ENCODE measurements at regions not wholly inside any gene's neighbourhood (a gene's known extent, or its start where the extent isn't known, plus 50 kb on each side); places are given as distances from the start of the nearest gene placed in this dataset.

DNA sequence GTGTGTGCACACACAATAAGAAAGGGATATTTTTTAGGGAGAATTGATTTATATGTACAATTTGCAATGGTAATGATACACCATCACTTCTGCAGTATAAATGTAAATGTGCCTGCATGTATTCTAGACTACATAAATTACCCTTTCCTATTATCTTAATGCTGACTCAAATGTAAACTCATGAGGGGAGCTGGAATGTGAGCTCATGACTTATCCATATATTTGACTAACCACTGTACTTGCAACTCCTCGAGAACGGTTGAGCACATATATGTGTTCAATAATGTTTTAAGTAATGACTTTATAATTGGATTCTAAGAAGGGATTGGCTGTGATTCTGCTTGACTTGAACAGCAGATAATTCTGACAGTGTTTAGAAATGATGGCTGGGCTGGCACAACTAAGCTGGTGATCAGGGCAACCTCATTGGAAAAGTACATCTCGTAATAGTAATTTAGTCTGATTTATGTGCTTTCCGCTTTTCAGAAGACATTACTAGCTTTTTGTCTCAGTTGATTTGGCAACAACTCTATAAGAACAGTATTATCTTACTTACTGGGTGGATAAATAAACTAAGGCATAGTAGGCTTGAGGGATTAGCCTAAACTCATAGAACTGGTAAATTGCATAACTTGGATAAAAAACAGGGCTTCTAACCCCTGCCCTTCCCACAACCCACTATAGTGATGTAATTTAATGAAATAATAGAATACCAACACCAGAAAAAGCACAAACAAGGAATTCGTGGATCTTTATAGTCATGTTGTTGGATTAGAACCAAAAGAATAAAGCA is 130.2 kb upstream of the SPEF2 start:
- DNase-seq (no peak), ATAC-seq (no peak)
- peaks cover 6% of the 10 kb centered on the region for H3K4me1 Mint-ChIP-seq
- no peaks in the 10 kb centered on the region for H3K9me3 Mint-ChIP-seq
- no peak overlapping the region for H3K27ac Mint-ChIP-seq
- H3K4me3 Mint-ChIP-seq: no peak overlapping the region
- peaks cover 17% of the 10 kb centered on the region for H3K27me3 Mint-ChIP-seq

DNA sequence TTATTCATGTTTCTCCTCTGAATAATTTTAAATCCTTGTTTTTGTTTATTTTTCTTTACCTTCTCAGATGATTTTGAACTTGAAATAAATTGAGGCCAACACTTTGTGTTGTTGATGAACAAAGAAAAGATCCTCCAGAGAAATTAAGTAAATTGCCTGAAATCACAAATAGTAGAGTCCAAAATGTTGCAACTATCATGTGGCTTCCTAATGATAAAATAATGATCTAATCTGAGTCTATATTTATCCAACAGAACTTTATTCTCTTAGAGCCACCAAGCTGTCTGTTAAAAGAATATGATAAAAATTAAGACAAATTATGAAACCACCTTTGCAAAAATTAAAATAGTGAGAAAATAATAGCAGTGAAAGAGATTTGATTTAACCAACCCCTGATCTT is 132.2 kb upstream of the SPEF2 start:
- no peak for ATAC-seq
- no peak overlapping the region for H3K4me3 Mint-ChIP-seq
- no peak overlapping the region for H3K27ac Mint-ChIP-seq
- no peaks in the 10 kb centered on the region for H3K9me3 Mint-ChIP-seq
- H3K4me1 Mint-ChIP-seq: peaks cover 6% of the 10 kb centered on the region
- DNase-seq: no peak
- peaks cover 17% of the 10 kb centered on the region for H3K27me3 Mint-ChIP-seq

DNA sequence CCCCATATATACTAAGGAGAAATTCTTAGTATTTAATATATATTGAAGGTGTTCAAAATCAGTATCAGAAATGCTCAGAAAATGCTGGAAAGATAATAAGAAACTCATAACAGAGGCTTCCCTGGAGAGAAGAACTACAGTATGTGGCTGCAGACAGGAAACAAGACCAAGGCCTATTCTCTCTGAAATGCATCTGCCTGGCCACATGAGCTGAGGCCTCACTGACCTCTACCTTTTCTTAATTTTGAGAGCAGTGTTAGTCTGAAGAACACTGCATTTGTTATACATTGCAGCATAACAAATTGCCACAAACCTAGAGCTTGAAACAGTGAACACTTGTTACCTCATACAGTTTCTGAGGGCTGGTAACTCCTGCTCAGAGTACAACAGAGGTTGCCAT is 133.4 kb upstream of the SPEF2 start:
- Mint-ChIP-seq H3K9me3 (peaks cover 1 to 3% of the 10 kb centered on the region in 2 donors), H3K4me1 (peaks cover 13% of the 10 kb centered on the region), H3K27me3 (peaks cover 9% of the 10 kb centered on the region), H3K27ac (no peak overlapping the region), H3K4me3 (no peak overlapping the region)
- ATAC-seq: no peak
- DNase-seq: no peak

DNA sequence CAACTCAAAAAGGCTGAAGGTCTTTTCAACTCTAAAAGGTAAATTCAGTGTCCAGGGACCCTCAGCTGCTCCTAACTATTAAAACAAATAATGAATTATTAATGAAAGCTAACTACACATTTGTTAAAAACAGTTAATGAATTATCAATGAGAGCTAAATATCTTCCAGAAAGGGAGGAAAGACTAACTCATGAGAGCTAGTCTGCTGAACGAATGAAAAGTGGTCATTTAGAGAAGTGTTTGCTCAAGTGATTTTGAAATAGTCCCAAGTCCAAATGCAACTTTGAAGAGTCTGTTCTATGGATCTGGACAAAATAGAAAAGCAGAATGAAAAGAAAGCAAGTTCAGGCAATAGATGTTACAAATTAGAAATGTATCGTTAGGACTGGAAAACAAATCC is 133.9 kb upstream of the SPEF2 start:
- Mint-ChIP-seq H3K4me1 (peaks cover 17% of the 10 kb centered on the region), H3K9me3 (peaks cover 3 to 6% of the 10 kb centered on the region in 2 donors), H3K27me3 (peaks cover 9% of the 10 kb centered on the region), H3K4me3 (no peak overlapping the region), H3K27ac (no peak overlapping the region)
- ATAC-seq (no peak), DNase-seq (no peak)

DNA sequence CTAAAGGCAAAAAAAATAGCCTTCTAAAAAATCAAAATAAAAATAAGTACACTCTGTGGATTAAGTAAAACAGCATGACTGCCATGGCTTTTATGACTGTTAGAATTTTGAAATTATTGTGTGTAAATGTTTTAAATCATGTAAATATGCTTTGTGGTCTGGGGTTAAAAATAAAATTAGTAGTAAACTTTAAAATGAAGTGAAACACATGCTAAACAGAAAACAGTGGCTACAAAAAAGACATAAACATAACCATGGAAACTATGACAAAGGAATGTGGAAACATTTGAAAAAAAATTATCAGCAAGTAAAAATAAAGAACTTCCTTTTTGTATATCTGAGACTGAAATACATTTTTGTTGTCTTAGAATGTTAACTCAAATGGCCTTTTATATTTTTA is 134.5 kb upstream of the SPEF2 start:
- peaks cover 3 to 6% of the 10 kb centered on the region in 2 donors for H3K9me3 Mint-ChIP-seq
- DNase-seq: no peak
- H3K4me1 Mint-ChIP-seq: peaks cover 18% of the 10 kb centered on the region
- ATAC-seq: no peak
- H3K4me3 Mint-ChIP-seq: no peak overlapping the region
- peaks cover 8% of the 10 kb centered on the region for H3K27me3 Mint-ChIP-seq
- no peak overlapping the region for H3K27ac Mint-ChIP-seq

DNA sequence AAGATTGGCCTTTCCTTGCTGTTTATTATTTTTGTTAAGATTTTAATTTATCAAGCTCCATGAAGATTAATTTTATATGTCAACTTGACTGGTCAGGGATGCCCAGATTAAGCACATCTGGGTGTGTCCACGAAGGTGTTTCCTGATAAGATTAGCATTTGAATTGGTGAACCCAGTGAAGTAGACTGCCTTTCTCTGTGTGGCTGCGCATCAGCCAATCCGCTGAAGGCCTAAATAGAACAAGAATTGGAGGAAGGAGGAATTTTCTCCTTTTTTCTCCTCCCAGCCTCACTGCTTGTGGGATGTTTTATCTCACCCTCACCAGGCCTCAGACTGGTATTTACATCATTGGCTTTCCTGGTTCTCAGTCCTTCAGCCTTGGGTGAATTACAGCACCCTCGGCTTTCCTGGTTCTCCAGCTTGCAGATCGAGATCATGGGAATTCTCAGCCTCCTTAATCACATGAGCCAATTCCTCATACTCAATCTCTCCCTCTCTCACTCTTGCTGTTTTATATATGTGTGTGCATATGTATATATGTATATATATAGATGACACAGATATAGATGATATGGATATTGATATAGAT is 135.4 kb upstream of the SPEF2 start:
- Mint-ChIP-seq H3K9me3 (peaks cover 3 to 6% of the 10 kb centered on the region in 2 donors), H3K4me3 (no peak overlapping the region), H3K4me1 (peaks cover 18% of the 10 kb centered on the region), H3K27me3 (no peaks in the 10 kb centered on the region), H3K27ac (no peak overlapping the region)
- DNase-seq (no peak), ATAC-seq (no peak)

DNA sequence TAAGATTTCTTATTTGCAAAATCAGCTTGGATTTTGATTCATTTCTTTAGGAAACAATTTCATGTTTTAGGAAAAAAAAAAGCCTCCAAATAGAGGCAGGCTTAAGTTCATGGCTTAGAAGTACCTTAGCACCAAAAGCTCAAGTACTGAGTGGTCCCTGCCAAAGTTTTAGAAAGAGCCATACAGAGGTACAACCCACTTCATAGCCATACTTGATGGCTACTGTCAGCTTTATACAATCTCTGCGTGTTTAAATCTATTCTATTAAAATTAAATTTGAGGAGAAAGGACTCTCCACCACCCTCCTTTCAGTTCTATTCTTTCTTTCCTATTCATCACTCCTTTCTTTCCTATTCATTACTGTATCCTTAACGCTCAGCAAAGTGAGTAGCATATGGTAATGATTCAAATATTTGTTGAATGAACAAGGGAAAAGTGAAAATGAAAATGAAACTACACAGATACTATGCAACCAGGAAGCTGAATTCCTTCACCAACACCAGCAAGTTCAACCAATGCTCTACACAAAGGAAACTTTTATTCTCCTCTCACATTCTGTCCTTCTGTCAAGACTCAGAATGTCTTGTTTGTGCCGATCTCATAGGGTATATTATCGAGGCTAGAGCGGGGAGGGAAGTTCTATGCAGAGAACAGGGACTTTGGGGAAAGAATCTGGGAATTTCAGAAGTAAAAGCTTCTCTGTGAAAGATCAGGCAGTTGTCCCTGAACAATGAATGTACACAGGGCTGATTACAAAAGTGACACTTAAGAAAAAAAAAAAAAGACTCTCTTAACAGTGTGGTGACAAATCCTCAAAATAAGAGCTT is 138.6 kb upstream of the SPEF2 start:
- H3K27ac Mint-ChIP-seq: peak overlapping the region; percentile 92 to 95
- H3K4me3 Mint-ChIP-seq: peak overlapping the region; percentile 56 to 70
- DNase-seq (no peak), ATAC-seq (peak; percentile 85)
- peaks cover 18% of the 10 kb centered on the region for H3K4me1 Mint-ChIP-seq
- H3K27me3 Mint-ChIP-seq: no peaks in the 10 kb centered on the region
- H3K9me3 Mint-ChIP-seq: peaks cover 3 to 6% of the 10 kb centered on the region in 2 donors

DNA sequence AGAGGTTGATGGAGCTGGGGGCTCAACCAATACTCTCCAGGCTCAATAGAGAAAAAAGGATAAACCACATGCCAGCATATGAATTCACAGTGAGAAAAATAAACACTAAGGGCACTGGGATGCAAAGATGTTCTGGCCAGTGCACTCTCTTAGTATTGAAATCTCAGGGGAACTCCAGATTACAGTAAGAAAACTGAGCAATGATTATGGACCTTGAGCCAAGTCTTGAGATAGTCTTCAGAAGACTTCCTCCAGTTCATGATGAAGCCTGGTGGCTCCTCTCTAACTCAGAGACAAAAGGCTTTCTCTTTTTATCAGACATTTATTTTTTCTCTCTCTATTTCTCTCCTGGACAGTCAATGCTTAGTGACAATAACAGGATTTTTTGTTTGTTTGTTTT is 139.8 kb upstream of the SPEF2 start:
- peaks cover 3 to 6% of the 10 kb centered on the region in 2 donors for H3K9me3 Mint-ChIP-seq
- ATAC-seq: no peak
- no peak for DNase-seq
- no peak overlapping the region for H3K4me3 Mint-ChIP-seq
- H3K27ac Mint-ChIP-seq: no peak overlapping the region
- H3K4me1 Mint-ChIP-seq: peaks cover 16% of the 10 kb centered on the region
- H3K27me3 Mint-ChIP-seq: no peaks in the 10 kb centered on the region

DNA sequence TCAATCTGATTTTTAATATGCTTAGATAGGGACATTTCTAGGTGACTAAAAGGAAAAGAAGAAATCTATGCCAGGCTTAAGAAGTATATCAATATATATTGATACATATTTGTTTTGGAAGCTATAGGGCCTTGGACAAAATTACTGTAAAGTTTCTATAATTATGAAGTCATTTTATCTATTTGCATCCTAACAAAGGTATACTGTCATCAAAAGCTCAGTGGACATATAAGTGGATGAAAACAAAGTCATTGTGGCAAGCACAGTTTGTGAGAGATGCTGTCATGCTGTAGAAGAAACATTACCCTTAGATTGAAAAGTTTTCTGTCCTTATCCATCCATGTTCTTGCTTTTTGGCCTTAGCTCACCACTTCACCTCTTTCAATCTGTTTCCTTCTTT is 140.3 kb upstream of the SPEF2 start:
- DNase-seq (no peak), ATAC-seq (no peak)
- no peak overlapping the region for H3K27ac Mint-ChIP-seq
- no peaks in the 10 kb centered on the region for H3K27me3 Mint-ChIP-seq
- no peak overlapping the region for H3K4me3 Mint-ChIP-seq
- peaks cover 3 to 6% of the 10 kb centered on the region in 2 donors for H3K9me3 Mint-ChIP-seq
- peaks cover 11% of the 10 kb centered on the region for H3K4me1 Mint-ChIP-seq

DNA sequence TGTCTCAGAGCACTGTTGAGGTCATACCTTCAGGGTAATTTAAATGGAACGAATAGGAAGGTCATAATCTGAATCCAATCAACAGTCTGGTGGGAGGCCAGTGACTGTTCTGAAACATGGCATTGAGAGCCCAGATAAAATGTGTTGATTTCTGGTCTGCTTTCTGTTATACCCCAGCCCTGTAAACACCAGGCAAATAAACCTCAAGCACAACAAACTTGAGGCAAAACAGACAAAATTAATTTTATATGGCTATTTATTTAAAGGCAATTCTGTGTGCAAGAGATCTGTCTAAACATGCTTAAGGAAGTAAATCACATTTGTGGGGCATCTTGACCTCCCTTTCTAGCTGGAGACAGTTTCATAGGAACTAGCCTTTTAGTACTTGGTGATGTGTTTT is 140.9 kb upstream of the SPEF2 start:
- DNase-seq (no peak), ATAC-seq (no peak)
- peaks cover 11% of the 10 kb centered on the region for H3K4me1 Mint-ChIP-seq
- H3K27me3 Mint-ChIP-seq: no peaks in the 10 kb centered on the region
- H3K27ac Mint-ChIP-seq: no peak overlapping the region
- H3K9me3 Mint-ChIP-seq: peaks cover 3 to 6% of the 10 kb centered on the region in 2 donors
- no peak overlapping the region for H3K4me3 Mint-ChIP-seq

DNA sequence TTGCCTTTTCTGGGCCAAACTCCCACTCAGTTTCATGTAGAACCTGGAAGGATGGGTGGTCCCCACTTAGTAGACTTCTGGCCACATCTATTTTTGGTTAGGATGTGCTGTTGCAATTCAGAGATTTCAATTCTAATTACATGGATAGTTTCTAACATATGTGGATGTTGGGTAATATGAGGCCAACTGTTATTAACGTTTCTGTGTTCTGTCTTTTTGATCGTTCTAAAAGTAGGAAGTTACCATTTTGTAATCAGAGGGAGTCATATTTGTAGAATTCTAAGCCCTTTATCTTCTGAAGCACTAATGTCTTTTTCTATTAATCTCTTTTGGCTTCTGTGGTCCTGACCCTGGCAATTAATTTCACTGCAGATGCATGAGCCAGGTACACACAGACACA is 141.6 kb upstream of the SPEF2 start:
- H3K4me1 Mint-ChIP-seq: peaks cover 11% of the 10 kb centered on the region
- H3K4me3 Mint-ChIP-seq: no peak overlapping the region
- H3K27me3 Mint-ChIP-seq: no peaks in the 10 kb centered on the region
- DNase-seq (no peak), ATAC-seq (no peak)
- peaks cover 3 to 6% of the 10 kb centered on the region in 2 donors for H3K9me3 Mint-ChIP-seq
- H3K27ac Mint-ChIP-seq: no peak overlapping the region

DNA sequence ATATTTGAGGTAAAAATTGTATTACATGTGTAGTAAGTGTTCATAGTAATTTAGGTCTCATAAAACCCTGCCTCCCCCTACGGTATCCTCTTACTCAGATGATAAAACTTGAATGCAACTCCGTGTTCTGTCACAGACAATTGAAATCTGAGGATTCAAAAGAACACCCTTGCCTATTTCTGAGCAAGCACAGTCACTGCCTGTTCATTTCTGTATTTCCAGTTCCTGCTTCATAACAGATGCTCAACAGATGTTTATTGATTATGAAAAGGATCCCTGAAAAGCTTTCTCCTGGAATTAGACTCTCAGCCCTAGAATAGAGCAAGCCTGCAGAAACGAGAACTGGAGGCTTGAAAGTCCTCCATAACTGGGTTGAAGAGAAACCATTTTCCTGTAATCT is 144.1 kb upstream of the SPEF2 start:
- H3K4me3 Mint-ChIP-seq: no peak overlapping the region
- no peaks in the 10 kb centered on the region for H3K27me3 Mint-ChIP-seq
- DNase-seq (no peak), ATAC-seq (no peak)
- no peak overlapping the region for H3K27ac Mint-ChIP-seq
- H3K9me3 Mint-ChIP-seq: no peaks in the 10 kb centered on the region
- H3K4me1 Mint-ChIP-seq: no peaks in the 10 kb centered on the region

DNA sequence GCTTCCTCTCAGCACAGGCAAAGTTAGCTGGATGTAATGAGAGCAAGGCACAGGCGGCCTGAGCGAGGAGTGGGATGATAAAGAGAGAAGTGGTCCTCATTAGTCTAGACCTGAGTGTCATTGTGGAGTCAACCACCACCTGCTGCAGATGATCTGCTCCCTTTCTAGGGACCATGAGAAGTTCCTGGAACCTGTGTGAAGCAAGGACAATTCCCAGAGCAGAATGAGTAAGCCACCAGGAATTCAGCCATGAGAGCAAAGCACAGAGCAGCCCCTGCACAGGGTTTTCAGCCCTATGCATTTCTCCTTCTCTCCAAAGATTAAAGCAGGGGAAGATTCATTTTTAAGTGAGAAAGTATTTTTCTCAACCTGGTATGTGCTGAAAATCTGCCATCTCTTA is 146.8 kb upstream of the SPEF2 start:
- DNase-seq (no peak), ATAC-seq (no peak)
- no peak overlapping the region for H3K27ac Mint-ChIP-seq
- no peaks in the 10 kb centered on the region for H3K27me3 Mint-ChIP-seq
- H3K9me3 Mint-ChIP-seq: no peaks in the 10 kb centered on the region
- H3K4me3 Mint-ChIP-seq: no peak overlapping the region
- H3K4me1 Mint-ChIP-seq: no peaks in the 10 kb centered on the region

DNA sequence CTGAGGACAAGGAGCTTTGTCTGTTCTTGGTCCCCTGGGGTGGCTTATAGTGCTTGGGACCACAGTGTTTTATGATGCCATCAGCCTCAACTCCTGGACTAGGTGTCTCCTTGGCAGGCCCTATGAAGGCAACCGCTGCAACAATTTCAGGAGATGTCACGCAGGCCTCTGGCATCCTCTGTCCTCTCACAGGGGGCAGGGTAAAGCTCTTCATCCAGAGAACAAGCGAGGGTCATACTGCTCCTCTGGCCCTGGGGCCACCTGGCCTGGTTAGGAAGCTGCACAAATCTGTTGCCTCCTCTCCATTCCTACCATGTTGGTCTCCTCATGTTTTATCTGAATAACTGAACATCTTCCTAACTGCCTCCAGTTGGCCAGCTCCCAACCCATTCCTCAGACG is 148.9 kb upstream of the SPEF2 start:
- no peak overlapping the region for H3K4me3 Mint-ChIP-seq
- H3K27ac Mint-ChIP-seq: no peak overlapping the region
- ATAC-seq (no peak), DNase-seq (no peak)
- H3K27me3 Mint-ChIP-seq: no peaks in the 10 kb centered on the region
- H3K9me3 Mint-ChIP-seq: no peaks in the 10 kb centered on the region
- H3K4me1 Mint-ChIP-seq: no peaks in the 10 kb centered on the region

DNA sequence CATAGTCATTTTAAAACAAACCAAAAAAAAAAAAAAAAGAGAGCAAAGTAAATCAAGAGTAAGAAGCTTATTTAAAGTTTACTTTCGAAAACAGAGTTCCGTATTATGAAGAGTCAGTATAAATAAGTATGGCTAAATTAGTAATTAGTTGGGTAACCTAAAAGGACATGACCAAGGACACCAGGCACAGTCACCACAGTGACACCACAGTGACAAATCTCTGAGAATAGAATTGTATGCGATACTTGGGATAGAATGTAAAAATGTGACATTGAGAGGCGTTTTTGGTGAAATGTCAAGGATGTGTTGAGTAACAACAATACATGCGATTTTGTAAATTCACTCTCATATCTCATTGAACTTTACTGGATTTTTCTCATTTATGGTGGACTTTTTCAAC is 150.9 kb upstream of the SPEF2 start:
- H3K4me1 Mint-ChIP-seq: no peaks in the 10 kb centered on the region
- no peak overlapping the region for H3K27ac Mint-ChIP-seq
- DNase-seq (no peak), ATAC-seq (no peak)
- no peaks in the 10 kb centered on the region for H3K27me3 Mint-ChIP-seq
- no peaks in the 10 kb centered on the region for H3K9me3 Mint-ChIP-seq
- no peak overlapping the region for H3K4me3 Mint-ChIP-seq

DNA sequence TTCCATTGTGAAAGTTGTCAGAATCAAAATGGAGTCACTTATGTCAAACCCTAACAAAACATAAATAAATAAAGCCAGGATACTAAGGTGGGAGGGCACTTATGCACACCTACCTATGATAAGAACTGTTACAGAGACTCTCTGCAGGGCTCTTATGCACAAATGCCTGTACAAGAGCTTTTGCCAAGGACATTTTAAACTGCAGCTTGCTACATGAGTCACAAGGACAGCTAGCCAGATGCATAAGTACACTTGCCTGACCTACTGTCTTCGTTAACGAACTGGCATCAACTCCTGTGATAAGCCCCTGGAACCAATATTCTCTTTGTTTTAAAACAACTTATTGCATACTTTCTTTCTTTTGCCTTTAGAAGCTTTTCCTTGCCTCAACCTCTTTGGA is 152.9 kb upstream of the SPEF2 start:
- Mint-ChIP-seq H3K27ac (no peak overlapping the region), H3K27me3 (no peaks in the 10 kb centered on the region), H3K4me1 (no peaks in the 10 kb centered on the region), H3K4me3 (no peak overlapping the region), H3K9me3 (no peaks in the 10 kb centered on the region)
- no peak for ATAC-seq
- DNase-seq: no peak
